Activated CD8-positive, alpha-beta T cell treated with anti-CD3 and anti-CD28 coated beads for 36 hours (primary cell): ENCODE measurements at regions not wholly inside any gene's neighbourhood (a gene's known extent, or its start where the extent isn't known, plus 50 kb on each side); places are given as distances from the start of the nearest gene placed in this dataset.

ENCODE experiments used
- ATAC-seq: fragments of 200-7000 bp; cut with Tn5 transposase; one replicate; pipeline ENCODE4 v1.10.0; 2021; ENCODE audit warnings: mild to moderate bottlenecking, moderate library complexity
- CTCF ChIA-PET: fragments of 350-600 bp; sonication (Branson Sonifier 250); formaldehyde crosslinking; loops from one replicate; lab custom pipeline; 2021; ENCODE audit warnings: antibody characterized with exemption; lab: Charles Lee
- POLR2A ChIA-PET: fragments of 350-600 bp; sonication (Branson Sonifier 250); formaldehyde crosslinking; loops from one replicate; lab custom pipeline; 2021; ENCODE audit warnings: antibody characterized with exemption; lab: Charles Lee
- DNase-seq: peaks from one replicate; pipeline ENCODE4 v3.0.0-alpha.2; 2020
- H3K27ac Mint-ChIP-seq: one replicate; pipeline ENCODE4 v1.8.0; 2021; ENCODE audit warnings: mild to moderate bottlenecking, mixed read lengths
- H3K27me3 Mint-ChIP-seq: one replicate; pipeline ENCODE4 v1.8.0; 2021; ENCODE audit warnings: mixed read lengths
- H3K36me3 Mint-ChIP-seq: one replicate; pipeline ENCODE4 v1.8.0; 2021; ENCODE audit warnings: low read depth, mixed read lengths
- H3K4me1 Mint-ChIP-seq: one replicate; pipeline ENCODE4 v1.8.0; 2021; ENCODE audit warnings: low read depth, mixed read lengths
- H3K4me3 Mint-ChIP-seq: one replicate; pipeline ENCODE4 v1.8.0; 2021; ENCODE audit warnings: mild to moderate bottlenecking, moderate library complexity, mixed read lengths
- H3K9me3 Mint-ChIP-seq: one replicate; pipeline ENCODE4 v1.8.0; 2021; ENCODE audit warnings: mixed read lengths
- CTCF ChIP-seq: fragments of 200-600 bp; IDR thresholded peaks from one replicate; pipeline ENCODE4 v1.8.0; 2022; ENCODE audit warnings: antibody characterized with exemption, mild to moderate bottlenecking
- intact Hi-C: fragments of 100-400 bp; cut with micrococcal nuclease; formaldehyde crosslinking; loops from one replicate; pipeline ENCODE4 v1.10.0; 2022

- H3K9me3 Mint-ChIP-seq: no peaks in the 10 kb centered on the region
- ATAC-seq: no peak
- H3K27ac Mint-ChIP-seq: no peak overlapping the region
- ChIA-PET CTCF (no interaction called here), POLR2A (no interaction called here)
- H3K36me3 Mint-ChIP-seq: no peaks in the 10 kb centered on the region
- H3K4me1 Mint-ChIP-seq: no peaks in the 10 kb centered on the region
- no peak for DNase-seq
- TF ChIP-seq CTCF: no peak
- intact Hi-C loops: no loop called here
- no peaks in the 10 kb centered on the region for H3K27me3 Mint-ChIP-seq
- H3K4me3 Mint-ChIP-seq: no peak overlapping the region
Observed at GRCh38 chr6:160831739-160832138, 129.7 kb downstream of the PLG start.

GRCh38 chr6:160832422-160832821 lies 130.4 kb downstream of the PLG start:
- intact Hi-C loops: no loop called here
- no peaks in the 10 kb centered on the region for H3K36me3 Mint-ChIP-seq
- CTCF ChIA-PET: no interaction called here
- no peak overlapping the region for H3K4me3 Mint-ChIP-seq
- TF ChIP-seq CTCF: no peak
- H3K9me3 Mint-ChIP-seq: no peaks in the 10 kb centered on the region
- no peak overlapping the region for H3K27ac Mint-ChIP-seq
- H3K27me3 Mint-ChIP-seq: no peaks in the 10 kb centered on the region
- POLR2A ChIA-PET: no interaction called here
- no peak for ATAC-seq
- no peak for DNase-seq
- no peaks in the 10 kb centered on the region for H3K4me1 Mint-ChIP-seq

GRCh38 chr6:160837146-160837545 lies 135.1 kb downstream of the PLG start:
- CTCF ChIA-PET: no interaction called here

GRCh38 chr6:160851031-160851430 lies 140.5 kb upstream of the MAP3K4 start:
- Mint-ChIP-seq H3K27ac (no peak overlapping the region), H3K4me3 (no peak overlapping the region), H3K27me3 (no peaks in the 10 kb centered on the region), H3K36me3 (no peaks in the 10 kb centered on the region), H3K9me3 (no peaks in the 10 kb centered on the region), H3K4me1 (no peaks in the 10 kb centered on the region)
- POLR2A ChIA-PET: no interaction called here
- CTCF ChIA-PET: no interaction called here
- intact Hi-C loops: no loop called here
- no peak for TF ChIP-seq CTCF
- no peak for DNase-seq
- no peak for ATAC-seq

More at GRCh38 chr6:160837146-160837545, 135.1 kb downstream of the PLG start:
- Mint-ChIP-seq H3K27ac (no peak overlapping the region), H3K4me3 (no peak overlapping the region), H3K9me3 (no peaks in the 10 kb centered on the region), H3K4me1 (no peaks in the 10 kb centered on the region), H3K36me3 (no peaks in the 10 kb centered on the region), H3K27me3 (no peaks in the 10 kb centered on the region)
- intact Hi-C loops: no loop called here
- ATAC-seq (no peak), DNase-seq (no peak)
- no peak for TF ChIP-seq CTCF
- POLR2A ChIA-PET: no interaction called here

GRCh38 chr6:160853946-160854345 lies 137.6 kb upstream of the MAP3K4 start:
- no peak for TF ChIP-seq CTCF
- no peak overlapping the region for H3K4me3 Mint-ChIP-seq
- POLR2A ChIA-PET: no interaction called here
- no peaks in the 10 kb centered on the region for H3K27me3 Mint-ChIP-seq
- no peaks in the 10 kb centered on the region for H3K4me1 Mint-ChIP-seq
- ATAC-seq (no peak), DNase-seq (no peak)
- H3K36me3 Mint-ChIP-seq: no peaks in the 10 kb centered on the region
- CTCF ChIA-PET: no interaction called here
- H3K9me3 Mint-ChIP-seq: no peaks in the 10 kb centered on the region
- intact Hi-C loops: no loop called here
- H3K27ac Mint-ChIP-seq: no peak overlapping the region
